Suppressor macrophage treated with lipopolysaccharide for 4 hours (primary cell): ENCODE measurements at regions not wholly inside any gene's neighbourhood (a gene's known extent, or its start where the extent isn't known, plus 50 kb on each side); places are given as distances from the start of the nearest gene placed in this dataset.
"Not testable (repeated sequence)": the region's sequence is repeated elsewhere in the genome, so short reads cannot be mapped to it uniquely, and the experiment has no call there.

Experiments used
- DNase-seq: peaks from one replicate; pipeline ENCODE4 v3.0.0-alpha.2; 2020

DNA sequence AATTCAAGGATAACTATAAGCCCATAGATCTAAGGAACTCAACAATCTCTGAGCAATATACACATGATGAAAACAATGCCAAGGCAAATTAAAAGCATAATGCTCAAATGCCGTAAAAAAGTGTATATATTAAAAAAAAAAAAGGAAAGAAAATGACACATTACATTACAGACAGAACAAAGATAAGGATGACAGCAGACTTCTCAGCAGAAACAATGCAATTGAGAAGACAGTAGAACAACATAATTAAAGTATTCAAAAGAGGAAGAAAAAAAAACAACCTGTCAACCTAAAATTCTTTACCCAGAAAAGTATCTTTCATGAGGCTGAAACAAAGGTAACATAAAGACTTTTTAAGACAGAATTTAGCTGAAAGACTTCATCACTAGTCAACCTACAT is 591.7 kb downstream of the ZNF608 start:
- no peak for DNase-seq

DNA sequence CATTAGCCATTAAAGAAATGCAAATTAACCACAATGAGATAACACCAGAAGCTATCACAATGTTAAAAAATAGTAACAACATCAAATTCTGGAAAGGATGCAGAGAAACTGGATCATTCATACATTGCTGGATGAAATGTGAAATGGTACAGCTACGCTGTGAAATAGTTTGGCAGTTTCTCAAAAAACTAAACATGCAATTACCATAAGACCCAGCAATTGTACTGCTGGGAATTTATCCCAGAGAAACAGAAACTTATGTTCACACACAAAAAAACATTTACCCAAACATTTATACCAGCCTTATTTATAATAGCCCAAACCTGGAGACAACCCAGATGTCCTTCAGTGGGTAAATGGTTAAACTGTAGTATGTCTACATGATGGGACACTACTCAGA is 592.9 kb downstream of the ZNF608 start:
- no peak for DNase-seq

DNA sequence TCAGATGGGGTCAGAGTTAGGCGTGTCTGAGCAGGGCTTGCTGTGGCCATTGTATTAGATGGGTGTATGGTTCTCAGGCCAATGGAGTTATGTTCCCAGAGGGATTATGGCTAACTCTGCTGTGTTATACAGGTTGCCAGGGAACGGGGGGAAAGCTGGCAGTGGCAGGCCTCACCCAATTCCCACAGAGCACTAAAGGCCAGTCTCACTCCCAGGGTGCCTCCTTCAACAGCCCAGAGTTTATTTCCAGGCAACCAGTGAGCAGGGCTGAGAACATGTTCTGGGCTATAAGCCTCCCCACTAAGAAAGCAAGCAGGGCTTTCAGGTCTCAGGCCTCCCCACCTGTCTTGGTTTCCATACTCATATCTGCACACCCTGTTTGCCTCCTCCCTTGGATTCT is 597.9 kb downstream of the ZNF608 start:
- DNase-seq, result no peak

DNA sequence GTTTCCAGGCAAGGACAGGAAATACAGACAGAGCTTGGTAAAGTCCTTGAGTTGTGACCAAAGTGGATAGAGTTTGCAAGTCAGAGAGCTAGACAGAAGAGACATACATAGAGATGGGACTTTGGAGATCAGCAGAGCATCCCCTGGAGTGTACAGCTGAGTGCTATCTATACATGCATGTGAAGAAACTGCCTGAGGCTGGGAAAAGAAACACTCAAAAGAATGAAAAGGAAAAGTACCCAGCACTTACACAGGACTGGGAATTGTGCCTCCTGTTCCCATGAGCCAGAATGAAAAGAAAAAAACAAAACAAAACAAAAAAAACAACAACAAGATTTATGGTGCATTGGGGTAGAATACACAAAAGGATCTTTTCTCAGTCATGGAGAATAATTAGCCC is 606.4 kb downstream of the ZNF608 start:
- no peak for DNase-seq

DNA sequence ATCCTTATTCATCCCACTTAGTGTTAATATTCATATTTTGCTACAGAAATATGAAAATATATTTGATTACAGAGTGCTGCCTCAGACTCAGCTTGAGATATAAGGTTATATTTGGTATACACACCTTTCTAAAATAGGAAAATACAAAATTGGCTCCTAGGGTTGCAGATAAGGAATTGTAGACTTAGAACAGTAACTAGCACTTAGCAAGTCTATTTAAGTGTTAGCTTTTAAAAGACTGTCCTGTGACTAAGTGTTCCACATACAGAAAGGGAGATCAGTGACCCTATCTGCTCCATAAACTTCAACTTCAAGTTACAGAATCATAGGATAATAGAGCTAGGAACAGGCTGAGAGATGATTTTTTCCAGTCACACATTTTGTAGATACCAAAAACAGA is 607.0 kb downstream of the ZNF608 start:
- DNase-seq, result no peak

DNA sequence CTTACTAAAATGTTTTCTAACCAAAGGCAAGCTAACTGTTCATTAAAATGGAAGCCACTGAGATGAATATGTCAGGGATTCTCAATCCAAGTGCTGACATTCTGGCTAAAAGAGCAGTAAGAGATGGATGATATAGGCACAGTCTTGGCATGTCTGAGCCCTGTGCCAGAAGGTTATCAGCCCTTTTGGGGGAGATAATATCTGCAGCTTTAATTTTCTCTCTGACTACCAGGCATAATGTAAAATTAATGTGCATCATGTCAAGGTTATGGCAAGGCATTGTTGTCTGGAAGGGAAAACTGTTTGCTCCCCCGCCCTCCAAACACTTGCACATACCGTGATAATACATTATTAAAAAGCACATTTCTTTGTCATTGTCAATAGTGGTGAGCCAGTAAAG is 609.8 kb downstream of the ZNF608 start:
- no peak for DNase-seq

DNA sequence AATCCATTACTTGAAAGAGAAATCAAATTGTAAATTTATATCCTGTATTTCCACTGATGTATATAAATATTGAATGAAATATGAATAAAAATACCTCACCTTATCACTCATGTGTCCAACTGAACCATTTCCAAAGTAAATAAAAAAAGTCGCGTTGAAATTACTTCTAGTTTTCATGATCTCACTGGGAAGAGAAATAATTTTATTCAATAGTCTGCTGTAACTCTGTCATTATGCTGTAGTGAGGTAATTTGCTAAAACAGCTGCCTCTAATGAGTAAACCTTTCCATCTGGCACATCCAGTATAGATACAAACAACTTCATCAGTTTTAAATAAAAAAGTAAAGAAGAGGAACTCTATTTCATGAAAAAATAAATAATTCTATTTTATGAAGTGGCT is 611.5 kb downstream of the ZNF608 start:
- DNase-seq, result no peak

DNA sequence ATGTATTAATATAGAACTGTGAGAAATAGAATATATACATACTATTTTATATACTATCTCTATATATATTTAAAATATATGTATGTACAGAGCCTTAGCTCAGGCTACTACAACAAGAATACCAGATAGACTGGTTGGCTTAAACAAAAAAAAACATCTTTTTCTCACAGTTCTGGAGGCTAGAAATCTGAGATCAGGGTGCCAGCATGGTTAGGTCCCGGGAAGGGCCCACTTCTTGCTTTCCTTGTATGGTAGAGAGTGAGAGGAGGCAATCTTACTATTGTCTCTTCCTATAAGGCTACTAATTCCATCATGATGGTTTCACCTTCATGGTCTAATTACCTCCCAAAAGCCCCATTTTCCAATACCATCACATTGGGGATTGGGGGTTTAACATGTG is 613.0 kb downstream of the ZNF608 start:
- DNase-seq, result no peak

DNA sequence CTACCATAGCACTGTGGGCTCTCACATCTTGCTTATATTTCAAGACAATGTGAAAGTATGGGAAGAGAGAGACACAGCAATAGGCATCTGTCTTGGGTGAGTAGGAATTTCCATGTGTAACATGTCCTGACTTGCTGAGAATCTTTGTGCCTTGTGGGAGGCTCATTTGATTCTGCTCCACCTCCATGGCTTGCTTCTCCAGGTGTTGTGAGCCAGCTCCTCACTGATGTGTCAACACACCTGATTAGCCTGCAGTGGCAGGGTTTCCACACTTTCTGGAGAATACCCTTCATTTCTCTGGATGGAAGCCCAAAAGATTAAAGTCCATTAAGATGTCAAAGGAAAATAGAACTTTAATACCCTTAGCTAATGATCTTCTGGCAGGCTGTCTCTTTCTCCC is 613.6 kb downstream of the ZNF608 start:
- no peak for DNase-seq

DNA sequence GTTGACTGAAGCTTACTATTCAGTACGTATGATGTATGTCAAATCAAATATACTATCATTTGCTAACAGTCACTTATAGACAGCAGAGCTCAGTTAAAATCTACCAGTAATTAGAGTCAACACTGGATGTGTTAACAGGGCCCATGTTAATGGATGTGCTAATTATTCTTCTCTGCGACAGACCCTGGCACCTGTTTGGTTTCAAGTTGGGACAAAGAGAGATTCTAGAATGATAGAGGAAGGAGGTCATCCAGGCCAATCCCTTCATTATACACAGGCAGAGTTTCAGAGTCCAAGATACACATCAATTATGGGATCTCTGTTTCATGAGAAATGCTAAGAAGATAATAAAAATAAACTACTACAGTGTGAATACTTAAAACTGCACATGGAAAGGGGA is 615.0 kb downstream of the ZNF608 start:
- no peak for DNase-seq

DNA sequence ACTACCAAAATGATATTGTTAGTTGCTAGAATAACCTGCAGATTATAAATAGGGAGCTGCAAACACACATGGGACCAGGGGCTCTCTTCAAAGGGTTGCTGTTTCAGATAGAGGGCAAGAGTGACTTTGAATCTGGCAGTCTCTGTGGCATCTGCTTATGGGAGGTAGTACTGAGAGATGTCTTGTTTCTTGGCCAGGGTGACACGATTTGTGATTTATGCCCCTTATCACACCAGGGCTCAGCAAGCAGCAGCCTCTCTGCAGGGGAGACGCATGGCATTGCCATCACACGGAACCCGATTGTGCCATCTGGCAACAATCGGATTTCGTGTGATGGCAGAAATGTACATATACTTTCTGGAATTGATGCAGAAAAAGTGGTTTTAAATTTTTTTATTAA is 615.6 kb downstream of the ZNF608 start:
- DNase-seq, result no peak

DNA sequence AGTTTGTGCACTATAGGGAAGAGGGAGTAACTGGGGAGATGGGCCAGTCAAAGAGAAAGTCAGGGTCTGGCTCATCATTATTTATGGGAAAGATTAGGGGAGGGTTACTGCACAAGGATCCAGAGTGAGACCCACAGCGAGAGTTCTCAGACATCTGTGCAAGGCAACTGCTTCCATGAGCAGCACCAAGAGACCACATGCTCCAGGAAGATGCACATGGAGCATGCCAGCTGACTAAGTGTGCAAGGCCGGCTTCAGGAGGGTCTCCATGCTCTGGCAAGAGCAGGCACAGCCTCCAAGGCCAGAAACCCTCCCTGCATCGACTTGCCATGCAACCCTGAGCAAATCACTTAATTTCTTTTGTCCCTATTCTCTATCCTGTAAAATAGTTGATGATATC is 616.9 kb downstream of the CSNK1G3 start:
- no peak for DNase-seq

DNA sequence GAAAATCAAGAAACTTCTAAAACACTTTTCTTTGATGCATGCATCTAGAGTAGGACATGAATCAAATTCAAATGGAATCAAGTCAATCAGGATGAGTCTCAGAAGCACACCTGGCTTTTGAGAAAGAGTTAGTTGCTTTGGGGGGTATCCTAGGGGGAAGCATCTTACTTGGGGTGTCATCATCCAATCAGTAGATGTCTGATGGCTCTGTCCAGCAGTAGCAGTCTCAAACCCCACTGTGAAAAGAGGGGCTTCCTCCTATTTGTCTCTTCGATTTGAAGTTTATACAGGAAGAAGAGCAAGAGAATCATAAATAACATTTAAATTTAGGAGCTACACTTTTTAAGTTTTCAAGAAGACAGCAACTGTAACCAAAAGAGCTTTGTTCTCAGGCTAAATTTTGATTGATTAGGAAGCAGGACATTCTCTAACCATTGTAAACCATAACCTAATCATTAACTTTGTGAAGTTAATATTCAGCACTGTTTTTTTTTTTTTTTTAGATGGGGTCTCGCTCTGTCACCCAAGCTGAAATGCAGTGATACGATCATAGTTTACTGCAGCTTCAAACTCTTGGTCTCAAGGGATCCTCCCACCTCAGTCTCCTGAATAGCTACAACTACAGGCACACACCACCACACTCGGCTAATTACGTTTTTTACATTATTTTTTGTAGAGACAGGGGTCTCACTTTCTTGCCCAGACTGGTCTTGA is 614.7 kb downstream of the CSNK1G3 start:
- no peak for DNase-seq

DNA sequence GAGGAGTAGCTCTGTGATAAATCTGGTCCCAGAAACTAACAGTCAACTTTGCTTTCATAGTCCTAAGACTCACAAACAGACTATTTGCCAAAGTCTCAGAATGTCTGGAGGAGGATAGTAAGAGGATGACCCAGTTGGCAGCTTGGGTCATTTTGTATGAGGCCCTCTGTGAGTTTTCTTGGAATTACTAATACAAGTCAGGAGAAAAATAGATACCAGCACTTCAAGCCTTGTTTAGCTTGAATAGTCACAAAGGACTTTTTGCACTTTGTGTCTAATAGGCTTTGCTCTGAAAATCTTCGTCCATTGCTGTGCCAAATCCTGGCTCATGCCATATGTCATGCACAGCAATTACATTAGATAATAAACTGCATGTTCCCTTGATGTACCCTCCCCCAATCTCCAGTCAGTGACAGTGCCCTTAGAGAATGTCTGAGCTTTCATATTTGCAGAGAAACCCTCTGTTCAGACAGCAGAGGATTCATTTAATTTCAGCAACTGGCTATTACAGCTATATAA is 612.8 kb downstream of the CSNK1G3 start:
- no peak for DNase-seq

DNA sequence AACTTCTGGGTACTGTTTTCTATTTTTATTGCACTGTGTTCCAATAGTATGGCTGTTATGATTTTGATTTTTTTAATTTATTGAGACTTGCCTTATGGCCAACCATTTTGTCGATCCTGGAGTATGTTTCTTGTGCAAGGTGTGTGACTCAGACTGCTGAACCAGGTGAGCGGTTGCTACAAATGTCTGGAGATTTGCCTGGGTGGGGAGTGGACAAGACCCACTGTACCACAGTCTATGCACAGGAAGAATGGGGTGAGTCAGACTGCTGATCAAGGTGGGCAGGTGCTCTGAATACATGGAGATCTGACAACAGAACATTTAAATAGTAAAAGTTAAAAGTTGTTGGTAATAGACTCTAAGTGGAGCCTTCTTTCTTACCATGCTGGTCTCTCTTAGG is 609.2 kb downstream of the CSNK1G3 start:
- DNase-seq, result no peak

DNA sequence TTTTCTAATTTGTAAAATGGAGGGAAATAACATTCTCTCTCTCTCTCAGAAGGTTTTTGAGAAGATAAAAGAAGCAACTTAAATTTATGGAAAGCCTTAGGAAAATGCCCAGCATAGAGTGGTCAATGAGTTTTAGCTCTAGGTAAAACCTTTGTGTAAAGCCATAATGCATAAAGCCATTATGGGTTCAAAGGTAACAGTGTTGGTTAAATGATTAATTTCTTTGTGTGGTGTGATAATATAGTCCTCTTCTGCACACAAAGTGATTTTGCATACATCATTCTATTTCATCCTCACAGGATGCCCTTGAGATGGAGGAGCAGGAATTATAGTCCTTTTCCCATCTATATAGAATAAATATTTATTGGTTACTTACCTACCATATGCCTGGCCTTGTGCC is 602.9 kb downstream of the CSNK1G3 start:
- no peak for DNase-seq

DNA sequence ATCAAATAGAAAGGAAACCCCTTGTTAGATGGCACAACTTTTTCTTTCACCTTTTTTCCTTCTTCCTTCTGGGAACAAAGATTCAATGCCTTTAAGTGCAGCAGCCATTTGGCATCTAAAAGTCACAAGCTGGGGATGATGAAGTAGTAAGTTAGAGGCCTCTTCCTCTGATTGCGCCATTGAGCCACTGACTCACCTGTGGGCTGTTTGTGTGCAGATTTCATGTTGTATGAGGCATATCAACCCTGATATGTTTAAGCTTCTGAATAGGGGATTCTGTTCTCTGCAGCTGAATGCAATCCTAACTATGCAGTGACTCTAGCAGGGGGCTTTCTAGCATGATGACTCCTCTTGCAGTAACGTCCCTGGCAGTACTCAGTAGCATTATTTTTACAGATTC is 599.9 kb downstream of the CSNK1G3 start:
- DNase-seq, result no peak

DNA sequence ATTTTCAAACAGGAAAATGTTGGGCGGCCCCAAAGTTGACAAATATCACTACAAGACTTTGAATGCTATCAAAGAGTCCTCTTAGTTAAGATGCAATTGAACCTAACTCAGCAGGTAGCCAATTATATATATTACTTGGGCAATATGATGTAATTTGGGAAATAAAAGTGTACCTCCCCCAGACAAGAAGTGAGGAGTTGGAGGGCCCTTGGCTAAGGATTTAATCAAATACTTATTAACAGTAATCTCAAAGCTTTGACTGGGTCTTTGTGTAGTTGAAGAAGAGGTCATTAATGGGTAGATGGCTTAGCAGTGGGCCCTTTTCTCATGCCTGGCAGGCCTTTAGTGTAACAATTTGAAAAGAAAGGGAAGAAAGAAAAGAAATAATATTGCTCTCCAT is 599.0 kb downstream of the CSNK1G3 start:
- DNase-seq, result no peak

DNA sequence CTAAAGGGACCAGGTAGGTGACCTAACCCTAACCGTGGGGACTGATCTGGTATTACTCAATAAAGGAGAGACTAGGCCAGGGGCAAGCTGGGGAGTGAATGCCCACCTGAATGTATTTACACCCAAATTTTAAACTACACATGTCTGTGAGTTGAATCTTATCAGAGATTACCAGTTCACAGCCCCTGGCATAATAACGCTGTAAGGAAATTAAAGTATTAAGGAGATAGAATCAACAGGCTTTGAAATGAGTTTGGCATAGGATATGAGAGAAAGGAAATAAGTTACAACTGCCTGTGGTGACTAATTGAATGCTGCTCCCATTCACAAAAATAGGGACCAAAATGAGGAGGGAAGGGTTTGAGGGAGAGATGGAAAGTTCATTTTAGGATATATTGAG is 593.3 kb downstream of the CSNK1G3 start:
- DNase-seq, result no peak

DNA sequence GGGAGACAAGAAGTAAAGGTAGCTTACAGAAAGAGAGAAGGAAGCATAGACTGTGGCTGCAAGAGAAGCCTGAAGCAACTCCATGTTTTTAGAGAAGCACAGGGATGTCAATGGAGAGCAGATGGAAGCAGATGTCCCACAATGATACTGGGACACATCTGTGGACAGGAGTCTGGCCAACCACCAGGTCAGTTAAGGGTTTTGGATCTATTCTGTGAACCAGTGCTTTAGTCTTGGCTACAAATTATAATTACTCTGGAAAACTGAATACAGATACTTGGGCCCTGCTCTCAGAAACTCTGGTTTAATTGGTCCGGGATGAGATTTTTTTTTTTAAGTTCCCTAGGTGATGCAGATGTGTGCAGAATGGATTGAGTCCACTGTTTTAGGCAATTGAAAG is 592.8 kb downstream of the CSNK1G3 start:
- no peak for DNase-seq

DNA sequence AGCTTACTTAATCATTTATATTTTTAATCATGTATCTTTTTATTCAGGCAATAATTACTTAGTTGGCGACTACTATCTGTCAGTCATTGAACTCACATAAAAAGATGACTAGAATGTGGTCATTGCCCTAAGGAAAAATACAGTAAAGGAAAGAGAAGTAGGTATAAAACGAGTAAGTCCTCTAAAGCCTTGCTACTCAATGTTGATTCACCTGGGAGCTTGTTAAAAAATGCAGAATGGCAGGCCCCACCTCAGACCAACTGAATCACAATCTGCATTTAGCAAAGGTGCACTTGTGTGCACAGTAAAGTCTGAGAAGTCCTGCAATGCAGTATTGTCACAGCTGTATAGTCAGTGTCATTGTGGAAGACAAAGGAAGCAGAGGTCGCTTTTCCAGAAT is 592.4 kb downstream of the CSNK1G3 start:
- DNase-seq, result no peak

DNA sequence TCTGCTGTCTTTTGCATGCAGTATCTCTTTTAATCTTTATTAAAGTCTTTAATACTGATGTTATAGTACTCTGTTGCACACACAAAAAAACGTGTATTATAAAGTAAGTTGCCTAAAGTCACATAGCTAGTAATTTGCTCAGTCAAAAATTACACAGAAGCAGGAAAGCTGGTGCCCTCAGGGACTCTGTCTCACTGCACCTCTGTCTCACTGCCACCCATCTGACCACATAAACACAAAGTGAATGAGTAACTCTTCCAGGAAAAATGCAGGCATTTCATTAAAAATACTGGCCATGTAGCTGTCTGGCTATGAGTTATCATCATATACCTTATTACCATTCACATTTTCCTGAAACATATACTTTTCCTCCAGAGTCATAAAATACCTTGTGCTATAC is 591.7 kb downstream of the CSNK1G3 start:
- DNase-seq, result no peak

DNA sequence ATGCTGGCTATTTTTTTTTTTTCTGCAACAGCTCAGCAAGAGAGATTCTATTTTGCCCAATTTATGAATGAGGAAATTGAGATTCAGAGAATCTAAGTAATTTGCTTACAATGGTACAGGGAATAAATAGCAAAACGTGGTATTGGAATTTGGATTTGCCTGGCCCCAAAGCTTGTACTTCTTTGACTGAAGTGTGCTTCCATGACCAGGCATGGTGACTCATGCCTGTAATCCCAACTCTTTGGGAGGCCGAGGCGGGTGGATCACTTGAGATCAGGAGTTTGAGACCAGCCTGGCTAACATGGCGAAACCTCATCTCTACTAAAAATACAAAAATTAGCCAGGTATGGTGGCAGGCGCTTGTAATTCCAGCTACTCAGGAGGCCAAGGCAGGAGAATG is 591.1 kb downstream of the CSNK1G3 start:
- DNase-seq, result not testable (repeated sequence)

DNA sequence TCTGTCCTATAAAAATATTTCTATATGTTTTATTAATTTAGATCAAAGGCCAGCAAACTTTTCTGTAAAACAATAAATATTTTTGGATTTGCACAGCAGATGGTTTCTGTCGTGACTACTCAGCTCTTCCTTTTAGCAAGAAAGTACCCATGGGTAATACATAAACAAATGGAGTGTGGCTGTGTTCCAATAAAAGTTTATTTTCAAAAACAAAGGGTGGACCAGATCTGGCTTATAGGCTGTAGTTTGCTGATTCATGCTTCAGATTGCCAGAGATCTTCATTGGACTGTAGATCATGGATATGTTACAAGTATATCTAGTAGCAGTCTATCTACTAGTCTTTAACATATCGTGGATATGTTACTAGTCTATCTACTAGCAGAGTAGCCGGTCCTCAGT is 590.5 kb downstream of the CSNK1G3 start:
- DNase-seq, result no peak

DNA sequence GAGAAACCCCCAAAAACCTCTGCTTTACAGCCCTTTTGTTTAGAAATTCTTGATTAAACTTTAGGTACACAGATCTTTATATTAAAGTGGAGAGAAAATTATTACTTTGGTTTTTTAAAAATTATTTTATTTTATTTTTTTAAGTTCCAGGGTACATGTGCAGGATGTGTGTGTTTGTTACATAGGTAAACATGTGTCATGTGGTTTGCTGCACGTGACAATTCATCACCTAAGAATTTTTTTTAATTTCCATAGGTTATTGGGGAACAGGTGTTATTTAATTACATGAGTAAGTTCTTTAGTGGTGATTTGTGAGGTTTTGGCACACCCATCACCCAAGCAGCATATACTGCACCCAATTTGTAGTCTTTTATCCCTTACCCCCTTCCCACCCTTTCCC is 581.7 kb downstream of the CSNK1G3 start:
- no peak for DNase-seq

DNA sequence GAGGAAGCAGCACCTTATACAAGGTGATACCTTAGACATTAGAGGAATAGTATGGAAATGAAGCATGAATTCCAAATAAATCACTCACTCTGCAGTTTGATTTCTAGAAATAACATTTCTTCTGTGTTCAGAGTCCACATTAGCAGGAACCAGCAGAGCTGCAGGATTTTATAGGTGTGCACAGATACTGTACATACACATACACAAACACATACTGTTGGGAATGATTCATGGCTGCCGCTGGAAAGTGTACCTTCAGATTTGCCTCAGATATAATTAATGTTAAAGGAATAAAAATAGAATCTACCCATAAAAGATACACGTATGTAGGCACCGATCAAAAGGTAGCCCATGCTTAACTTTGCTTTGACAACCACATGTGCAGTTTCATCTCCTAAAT is 578.1 kb downstream of the CSNK1G3 start:
- DNase-seq, result no peak
